Smooth muscle cell (in vitro differentiated cells): ENCODE measurements at regions not wholly inside any gene's neighbourhood (a gene's known extent, or its start where the extent isn't known, plus 50 kb on each side); places are given as distances from the start of the nearest gene placed in this dataset.

ENCODE experiments used
- DNase-seq: peaks from one replicate; lab custom pipeline; 2025; ENCODE audit not compliant: unreplicated experiment; lab: John Stamatoyannopoulos, UW
- H2AFZ ChIP-seq: fragments of 200-600 bp; sonication (generic); 2 replicates; pipeline ENCODE4 v1.6.0; 2016; ENCODE audit warnings: antibody characterized with exemption, low read depth, mild to moderate bottlenecking
- H3F3A ChIP-seq: fragments of 200-600 bp; sonication (generic); 2 replicates; pipeline ENCODE4 v1.6.0; 2017; ENCODE audit warnings: antibody characterized with exemption, low read depth
- H3K27ac ChIP-seq: fragments of 200-600 bp; sonication (generic); 2 replicates; pipeline ENCODE4 v1.5.1; 2016; ENCODE audit warnings: low read depth, mild to moderate bottlenecking
- H3K27me3 ChIP-seq: fragments of 200-600 bp; sonication (generic); 2 replicates; pipeline ENCODE4 v1.6.1; 2016; ENCODE audit warnings: low read depth, mild to moderate bottlenecking
- H3K36me3 ChIP-seq: fragments of 200-600 bp; sonication (generic); 2 replicates; pipeline ENCODE4 v1.5.1; 2016; ENCODE audit warnings: low read depth
- H3K4me1 ChIP-seq: fragments of 200-600 bp; sonication (generic); 2 replicates; pipeline ENCODE4 v1.5.1; 2016; ENCODE audit warnings: low read depth
- H3K4me2 ChIP-seq: fragments of 200-600 bp; sonication (generic); 2 replicates; pipeline ENCODE4 v1.6.0; 2016; ENCODE audit warnings: mild to moderate bottlenecking
- H3K4me3 ChIP-seq: fragments of 200-600 bp; sonication (generic); 2 replicates; pipeline ENCODE4 v1.5.1; 2016; ENCODE audit warnings: mild to moderate bottlenecking
- H3K79me2 ChIP-seq: fragments of 200-600 bp; sonication (generic); 2 replicates; pipeline ENCODE4 v1.6.0; 2016; ENCODE audit warnings: low read depth, mild to moderate bottlenecking
- H3K9ac ChIP-seq: fragments of 200-600 bp; sonication (generic); 2 replicates; pipeline ENCODE4 v1.6.0; 2016; ENCODE audit warnings: low read depth
- H3K9me3 ChIP-seq: fragments of 200-600 bp; sonication (generic); replicated peaks from 2 replicates; pipeline ENCODE4 v1.5.1; 2016; ENCODE audit warnings: low read depth
- H4K20me1 ChIP-seq: fragments of 200-600 bp; sonication (generic); 2 replicates; pipeline ENCODE4 v1.6.0; 2016; ENCODE audit warnings: low read depth
- CTCF ChIP-seq: fragments of 200-600 bp; sonication (generic); IDR thresholded peaks from 2 replicates; pipeline ENCODE4 v1.5.1; 2017; ENCODE audit warnings: borderline replicate concordance, mild to moderate bottlenecking, antibody characterized with exemption; ENCODE audit not compliant: insufficient read depth, poor library complexity, severe bottlenecking
- WGBS: methylation state at CpG from one replicate; pipeline ENCODE4 v1.1.7; 2016; ENCODE audit warnings: low lambda C conversion rate; 5-methylcytosine and 5-hydroxymethylcytosine counted together

DNA sequence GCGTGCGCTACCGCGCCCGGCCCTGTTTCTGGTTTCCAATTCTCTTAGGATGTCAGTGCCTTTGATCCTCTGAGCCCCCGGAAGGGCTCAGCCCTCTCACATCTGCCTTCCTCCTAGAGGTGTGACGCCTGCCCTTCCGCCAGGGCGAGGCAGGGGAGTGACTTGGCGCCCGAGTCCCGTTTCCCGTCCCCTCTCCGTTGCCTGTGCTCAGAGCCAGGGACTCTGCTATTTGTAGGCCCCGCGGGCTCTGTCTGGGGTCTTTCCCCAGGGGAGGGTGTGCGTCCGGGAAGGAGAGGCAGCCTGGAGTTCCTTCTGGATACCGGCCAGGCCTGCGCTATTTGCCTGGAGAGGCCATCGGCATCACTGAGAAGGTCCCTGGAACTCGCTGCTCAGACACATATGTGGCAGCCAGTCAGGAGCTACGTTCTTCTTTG, 103.7 kb upstream of the TAF1B start:
- Histone ChIP-seq H3K9me3 (no peaks in the 10 kb centered on the region), H3K4me2 (no peak overlapping the region), H2AFZ (no peak overlapping the region), H3K36me3 (no peaks in the 10 kb centered on the region), H3K27ac (no peak overlapping the region), H3K9ac (no peak overlapping the region), H3F3A (no peaks in the 10 kb centered on the region), H3K4me1 (no peaks in the 10 kb centered on the region), H3K4me3 (no peak overlapping the region), H3K79me2 (no peaks in the 10 kb centered on the region), H4K20me1 (no peaks in the 10 kb centered on the region), H3K27me3 (no peaks in the 10 kb centered on the region)
- WGBS = 95% methylated on average over 23 of the region's 23 CpGs
- TF ChIP-seq CTCF = no peak
- no peak for DNase-seq

GRCh38 chr2:9740382-9741073, 102.7 kb upstream of the TAF1B start:
- no peaks in the 10 kb centered on the region for H3K4me1 ChIP-seq
- no peaks in the 10 kb centered on the region for H3K27me3 ChIP-seq
- 83% methylated on average over 6 of the region's 6 CpGs for WGBS
- no peaks in the 10 kb centered on the region for H3K36me3 ChIP-seq
- DNase-seq = no peak
- no peak overlapping the region for H3K9ac ChIP-seq
- no peak overlapping the region for H3K27ac ChIP-seq
- H4K20me1 ChIP-seq = no peaks in the 10 kb centered on the region
- no peak overlapping the region for H2AFZ ChIP-seq
- no peak overlapping the region for H3K4me3 ChIP-seq
- no peaks in the 10 kb centered on the region for H3F3A ChIP-seq
- H3K4me2 ChIP-seq = no peak overlapping the region
- TF ChIP-seq CTCF = no peak
- H3K79me2 ChIP-seq = no peaks in the 10 kb centered on the region
- H3K9me3 ChIP-seq = no peaks in the 10 kb centered on the region

DNA sequence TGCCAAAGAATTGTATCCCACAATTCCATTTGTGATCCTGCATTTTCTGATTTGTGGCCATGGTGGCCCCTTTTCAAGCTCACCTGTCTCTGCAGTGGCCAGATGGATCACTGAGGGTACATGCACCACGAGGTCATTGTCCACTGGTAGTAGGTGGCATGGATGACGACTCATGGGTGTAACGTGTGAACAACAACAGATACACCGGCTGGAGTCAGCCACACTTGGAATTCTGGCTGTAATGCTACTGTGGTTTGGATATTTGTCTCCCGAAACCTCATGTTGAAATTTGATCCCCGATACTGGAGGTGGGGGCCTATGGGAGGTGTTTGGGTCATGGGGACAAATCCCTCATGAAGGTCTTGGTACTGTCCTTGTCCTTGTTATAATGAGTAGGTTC, 102.2 kb upstream of the TAF1B start:
- no peak for TF ChIP-seq CTCF
- no peak for DNase-seq
- Histone ChIP-seq H3K4me2 (no peak overlapping the region), H3F3A (no peaks in the 10 kb centered on the region), H3K36me3 (no peaks in the 10 kb centered on the region), H3K9ac (no peak overlapping the region), H3K79me2 (no peaks in the 10 kb centered on the region), H3K4me3 (no peak overlapping the region), H4K20me1 (no peaks in the 10 kb centered on the region), H3K27ac (no peak overlapping the region), H3K27me3 (no peaks in the 10 kb centered on the region), H3K9me3 (no peaks in the 10 kb centered on the region), H2AFZ (no peak overlapping the region), H3K4me1 (no peaks in the 10 kb centered on the region)
- WGBS = 83% methylated on average over 6 of the region's 6 CpGs

DNA sequence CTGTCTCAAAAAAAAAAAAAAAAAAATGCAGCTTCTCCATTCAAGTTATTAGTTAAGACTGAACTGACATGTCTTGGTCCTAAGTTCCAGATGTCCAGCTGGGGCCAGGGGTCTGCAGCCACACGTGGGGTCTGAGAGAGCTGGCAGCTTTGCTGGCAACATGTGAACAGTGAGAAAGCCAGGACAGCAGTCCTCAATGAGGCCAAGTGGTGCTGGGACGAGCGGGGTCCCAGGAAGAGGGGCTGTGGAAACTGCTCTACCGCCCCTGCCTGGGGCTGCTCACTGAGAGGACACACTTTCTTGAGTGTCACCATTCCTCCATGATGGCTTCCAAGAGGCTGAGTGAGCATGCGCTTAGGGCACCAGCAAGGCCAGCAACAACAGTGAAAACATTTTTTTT, 100.7 kb upstream of the TAF1B start:
- 76% methylated on average over 5 of the region's 5 CpGs for WGBS
- H3K4me1 ChIP-seq = no peaks in the 10 kb centered on the region
- H2AFZ ChIP-seq = no peak overlapping the region
- H3K4me2 ChIP-seq = no peak overlapping the region
- no peaks in the 10 kb centered on the region for H3K36me3 ChIP-seq
- DNase-seq = no peak
- H3K9me3 ChIP-seq = no peaks in the 10 kb centered on the region
- no peaks in the 10 kb centered on the region for H3K79me2 ChIP-seq
- H4K20me1 ChIP-seq = no peaks in the 10 kb centered on the region
- TF ChIP-seq CTCF = no peak
- H3K9ac ChIP-seq = no peak overlapping the region
- no peaks in the 10 kb centered on the region for H3F3A ChIP-seq
- no peak overlapping the region for H3K27ac ChIP-seq
- H3K4me3 ChIP-seq = no peak overlapping the region
- no peaks in the 10 kb centered on the region for H3K27me3 ChIP-seq
